Ammon's horn (tissue), 1 donor: ENCODE measurements at regions not wholly inside any gene's neighbourhood (a gene's known extent, or its start where the extent isn't known, plus 50 kb on each side); places are given as distances from the start of the nearest gene placed in this dataset.
"Not testable (repeated sequence)": the region's sequence is repeated elsewhere in the genome, so short reads cannot be mapped to it uniquely, and the experiment has no call there.

Source experiments
- DNase-seq: peaks from one replicate; pipeline ENCODE4 v3.0.0-alpha.2; 2016; ENCODE audit warnings: low spot score

DNA sequence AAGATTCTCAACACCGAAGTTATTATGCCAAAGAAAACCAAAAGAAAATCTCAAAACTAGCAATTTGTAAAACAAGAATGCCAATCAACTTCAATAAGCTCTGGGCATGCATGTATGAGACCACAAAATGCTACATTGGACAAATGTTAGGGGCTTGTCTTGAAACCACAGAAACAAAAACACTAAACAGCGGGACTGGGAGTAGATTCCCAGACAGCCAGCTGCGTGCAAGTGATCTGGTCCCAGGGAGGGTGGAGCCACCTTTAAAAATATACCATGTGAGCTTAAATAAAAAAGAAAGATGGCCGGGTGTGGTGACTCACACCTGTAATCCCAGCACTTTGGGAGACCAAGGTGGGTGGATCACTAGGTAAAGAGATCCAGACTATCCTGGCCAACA is 163.6 kb upstream of the PRICKLE2 start:
- no peak for DNase-seq

DNA sequence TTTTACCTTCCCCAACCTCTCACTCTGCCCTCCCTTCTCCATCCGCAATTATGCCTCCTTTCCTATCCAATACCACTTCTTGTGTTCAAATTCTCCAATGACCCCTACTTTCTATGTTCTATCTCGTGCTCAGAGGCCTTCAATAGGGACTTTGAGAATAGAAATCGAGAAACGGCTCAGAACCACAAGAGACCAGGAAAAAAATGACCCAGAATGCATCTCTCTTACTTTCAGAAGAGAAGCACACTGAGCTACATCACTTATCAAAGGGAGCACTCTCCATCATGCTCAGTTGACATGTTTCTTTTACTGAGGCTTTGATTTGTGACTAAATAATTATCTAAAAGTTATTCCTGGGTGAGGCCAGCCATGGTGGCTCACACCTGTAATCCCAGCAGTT is 162.4 kb upstream of the PRICKLE2 start:
- no peak for DNase-seq

DNA sequence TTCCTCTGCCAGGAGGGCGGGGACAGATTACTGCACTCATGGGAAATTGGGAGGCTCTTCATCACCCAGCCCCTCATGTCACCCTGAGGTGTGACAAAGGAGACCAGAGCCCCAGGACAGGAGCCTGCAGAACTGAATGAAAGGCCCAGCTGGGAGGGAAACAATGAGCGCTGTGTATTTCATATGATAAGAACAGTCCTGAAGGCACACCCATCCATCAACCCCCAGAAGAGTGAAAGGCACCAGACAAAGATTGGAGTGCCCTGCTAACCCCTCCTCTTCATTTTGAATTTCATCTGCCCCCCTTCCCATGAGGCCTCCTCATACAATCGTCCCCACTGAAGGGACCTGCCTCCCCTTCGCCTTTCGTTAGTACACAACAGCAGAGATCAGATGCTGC is 160.0 kb upstream of the PRICKLE2 start:
- DNase-seq, result no peak

DNA sequence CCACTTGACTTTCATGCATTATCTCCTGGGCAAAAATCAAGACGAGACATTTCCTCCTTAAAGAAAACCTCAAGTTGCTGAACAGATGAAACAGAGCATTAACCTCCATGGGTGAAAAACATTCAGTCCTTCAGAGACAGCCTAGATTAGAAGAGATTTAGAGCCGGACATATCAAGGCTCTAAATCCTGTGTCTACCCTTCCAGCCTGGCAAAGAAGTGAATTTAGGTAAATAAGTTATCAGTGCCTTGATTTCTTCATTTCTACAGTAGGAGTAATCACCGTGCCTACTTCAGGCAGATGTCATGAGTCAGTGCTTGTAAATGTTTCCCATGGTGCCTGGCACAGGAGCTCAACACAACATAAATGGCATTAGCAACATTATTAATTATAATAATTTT is 159.3 kb upstream of the PRICKLE2 start:
- DNase-seq, result no peak

DNA sequence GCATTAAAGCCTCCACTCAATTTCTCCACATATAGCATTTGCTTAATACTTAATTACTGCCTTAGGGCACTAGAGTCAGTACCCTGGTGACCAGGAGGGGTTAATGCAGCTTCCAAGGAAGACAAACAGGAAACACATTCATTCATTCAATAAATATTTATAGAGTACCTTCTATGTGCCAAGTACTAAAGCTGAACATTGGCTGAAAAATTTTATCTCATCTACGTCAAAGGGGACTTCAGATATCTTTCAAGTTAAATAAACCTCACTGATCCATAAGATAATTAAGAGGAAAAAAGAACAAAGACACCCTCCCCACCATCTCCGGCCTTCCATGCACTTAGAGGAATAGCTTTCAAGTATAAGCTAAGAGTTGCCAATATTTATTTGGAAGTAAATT is 156.9 kb upstream of the PRICKLE2 start:
- DNase-seq, result no peak

DNA sequence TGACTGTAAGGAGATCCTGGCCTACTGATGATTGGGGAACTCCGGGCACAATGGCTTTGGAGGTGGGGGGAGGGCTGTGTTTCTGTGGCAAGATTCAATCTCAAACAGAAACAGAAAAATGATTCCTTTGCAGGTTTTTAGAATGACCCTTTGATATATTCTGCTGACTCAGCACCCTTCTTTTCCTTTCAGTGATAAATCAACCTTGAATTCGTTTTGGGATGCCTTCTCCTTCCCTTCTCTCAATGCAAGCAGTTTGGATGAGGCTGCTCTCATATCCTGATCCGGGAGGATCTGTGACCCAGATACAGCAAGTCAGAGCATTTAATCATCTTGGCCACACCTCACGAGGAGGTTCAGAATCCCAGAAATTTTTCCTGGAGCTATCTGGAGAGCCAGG is 156.1 kb upstream of the PRICKLE2 start:
- no peak for DNase-seq

DNA sequence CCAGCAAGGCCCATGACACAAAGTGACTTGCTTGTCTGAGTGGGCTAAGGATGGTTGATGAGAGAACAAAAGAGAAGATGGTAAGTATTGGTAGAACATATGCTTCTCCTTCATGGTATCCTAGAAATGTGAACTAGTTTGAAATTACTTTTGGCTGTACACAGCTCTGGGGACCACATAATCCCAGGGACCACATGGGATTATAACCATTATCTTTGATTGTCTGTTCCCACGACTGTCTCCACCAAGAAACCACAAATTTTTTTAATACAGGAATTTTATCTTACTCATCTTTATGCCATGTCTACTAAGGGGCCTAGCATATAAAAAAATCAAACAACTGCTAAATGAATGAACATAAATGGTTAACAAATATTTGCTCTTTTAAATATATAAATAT is 155.3 kb upstream of the PRICKLE2 start:
- DNase-seq, result no peak

DNA sequence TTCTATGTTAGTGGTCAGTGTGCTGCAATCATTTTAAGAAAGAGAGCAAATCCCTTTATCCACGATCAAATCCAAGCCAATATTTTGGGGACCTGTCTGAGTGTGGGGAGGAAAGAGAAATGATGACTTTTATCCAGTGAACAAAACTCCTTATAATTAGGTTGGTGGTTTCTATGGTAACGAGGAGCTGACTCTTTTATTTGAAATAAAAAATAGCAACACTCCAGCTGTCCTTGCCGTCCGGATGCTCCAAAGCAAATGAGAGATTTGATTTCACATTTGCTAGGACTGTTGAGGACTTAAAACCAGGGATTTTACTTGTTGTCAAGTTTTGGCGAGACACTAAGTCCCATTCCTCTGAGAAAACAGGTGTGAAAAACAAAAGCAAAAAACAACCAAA is 154.0 kb upstream of the PRICKLE2 start:
- DNase-seq, result peak; percentile 47

DNA sequence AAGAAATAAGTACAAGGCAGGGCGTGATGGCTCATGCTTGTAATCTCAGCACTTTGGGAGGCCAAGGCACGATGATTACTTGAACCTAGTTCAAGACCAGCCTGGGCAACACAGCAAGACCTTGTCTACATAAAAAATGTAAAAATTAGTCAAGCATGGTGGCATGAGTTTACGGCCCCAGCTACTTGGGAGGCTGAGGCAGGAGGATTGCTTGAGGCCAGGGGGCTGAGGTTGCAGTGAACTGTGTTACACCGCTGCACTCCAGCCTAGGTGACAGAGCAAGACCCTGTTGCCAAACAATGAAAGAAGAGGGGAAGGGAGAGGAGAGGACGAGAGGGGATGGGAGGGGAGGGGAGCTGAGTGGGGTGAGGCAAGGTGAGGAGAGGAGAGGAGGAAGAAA is 152.7 kb upstream of the PRICKLE2 start:
- no peak for DNase-seq

DNA sequence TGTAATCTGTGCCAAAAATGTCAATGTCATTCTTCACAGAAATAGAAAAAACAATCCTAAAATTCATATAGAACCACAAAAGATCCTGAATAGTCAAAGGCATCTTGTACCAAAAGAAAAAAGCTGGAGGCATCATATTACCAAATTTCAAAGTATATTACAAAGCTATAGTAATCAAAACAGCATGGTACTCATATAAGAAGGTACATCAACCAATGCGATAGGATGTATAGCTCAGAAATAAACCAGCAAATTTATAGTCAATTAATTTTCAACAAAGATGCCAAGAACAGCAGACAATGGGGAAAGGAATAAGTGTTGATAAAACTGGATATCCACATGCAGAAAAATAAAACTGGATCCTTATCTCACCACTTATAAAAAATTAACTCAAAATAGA is 150.5 kb upstream of the PRICKLE2 start:
- no peak for DNase-seq

DNA sequence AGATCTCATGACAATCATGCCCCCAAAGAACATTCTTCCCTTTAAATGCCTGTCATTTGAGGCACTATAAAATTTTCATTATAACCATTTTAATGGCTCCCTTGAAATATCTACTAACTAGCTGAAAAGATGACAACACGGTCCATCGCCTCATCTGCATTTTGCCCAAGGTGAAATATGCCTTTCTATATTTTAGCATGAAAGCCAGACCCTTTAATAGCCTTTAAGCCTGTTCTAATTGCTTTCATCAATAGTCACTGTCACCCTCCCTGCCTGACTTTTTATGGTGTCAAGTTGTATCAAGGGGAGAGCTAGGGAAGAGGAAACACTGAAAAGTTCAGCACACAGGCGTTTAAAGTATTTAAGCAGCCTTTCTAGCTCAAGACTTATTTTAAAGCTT is 144.1 kb upstream of the PRICKLE2 start:
- DNase-seq, result no peak

DNA sequence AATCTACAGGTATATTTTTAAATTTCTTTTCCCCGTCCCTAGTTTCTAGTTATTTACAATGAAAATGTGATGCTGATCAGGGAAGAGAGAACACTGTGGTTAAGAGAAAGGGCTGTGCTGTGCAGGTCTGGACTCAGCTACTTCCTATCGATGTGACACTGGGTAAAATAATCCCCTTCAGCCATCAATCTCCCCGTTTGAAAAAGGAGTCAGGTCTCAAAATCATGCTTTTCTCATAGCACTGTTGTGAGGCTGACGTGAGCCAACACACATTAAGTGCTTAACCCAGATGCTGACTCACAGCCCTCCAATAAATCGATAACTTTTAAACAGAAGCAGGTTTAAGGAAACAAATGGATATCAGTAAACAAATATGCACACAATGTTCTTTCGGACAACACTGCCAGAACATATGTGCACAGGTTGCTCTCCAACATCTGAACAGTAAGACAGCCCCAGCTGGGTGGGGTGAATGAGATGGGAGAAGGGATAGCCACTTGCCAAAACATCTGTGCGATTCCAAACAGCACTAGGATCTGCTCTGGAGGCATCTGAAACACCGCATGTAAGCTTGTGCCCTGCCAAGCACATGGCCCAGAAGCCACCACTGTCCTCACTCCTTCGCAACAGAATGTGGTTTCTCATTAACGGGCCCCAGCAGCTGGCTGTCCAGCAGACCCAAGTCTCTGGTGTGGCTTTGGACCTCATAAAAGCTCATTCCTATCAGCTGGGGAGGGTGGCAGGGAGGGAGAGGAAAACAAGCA is 143.2 kb upstream of the PRICKLE2 start:
- DNase-seq, result no peak

DNA sequence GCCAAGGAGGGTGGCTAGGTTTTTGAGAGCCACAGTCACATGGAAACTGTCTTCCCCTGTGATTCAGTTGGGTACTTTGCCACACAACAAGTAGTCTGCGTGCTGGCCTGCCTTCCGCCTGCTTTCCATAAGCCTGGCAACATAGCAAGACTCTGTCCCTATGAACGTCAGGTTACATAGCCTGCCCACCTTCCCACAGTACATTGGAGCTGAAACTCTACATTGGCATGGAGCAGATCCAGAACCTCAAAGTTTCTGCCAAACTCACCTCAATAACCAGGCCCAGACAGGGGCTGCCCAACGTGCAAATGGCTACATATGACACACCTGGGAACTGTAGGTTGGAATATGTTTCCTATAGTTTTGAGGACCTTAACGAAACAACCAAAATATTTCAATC is 140.6 kb upstream of the PRICKLE2 start:
- no peak for DNase-seq

DNA sequence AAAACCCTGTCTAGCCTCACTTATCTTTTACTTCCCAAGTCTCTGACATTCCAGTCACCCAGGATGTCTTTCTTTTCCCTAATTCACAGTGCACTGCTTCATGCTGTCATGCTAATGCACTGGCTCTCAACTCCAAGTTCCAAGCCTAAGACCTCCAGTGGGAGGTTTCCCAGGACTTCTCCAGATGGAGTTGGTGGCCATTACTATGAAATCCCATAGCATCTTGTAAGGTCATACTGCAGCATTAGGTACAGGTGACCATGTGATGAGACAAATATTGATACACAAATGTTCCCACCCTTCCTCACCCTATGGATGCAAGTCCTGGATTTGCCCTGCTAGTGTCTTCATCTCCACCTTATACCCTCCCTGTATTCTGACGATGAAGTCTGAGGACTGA is 138.6 kb upstream of the PRICKLE2 start:
- no peak for DNase-seq

DNA sequence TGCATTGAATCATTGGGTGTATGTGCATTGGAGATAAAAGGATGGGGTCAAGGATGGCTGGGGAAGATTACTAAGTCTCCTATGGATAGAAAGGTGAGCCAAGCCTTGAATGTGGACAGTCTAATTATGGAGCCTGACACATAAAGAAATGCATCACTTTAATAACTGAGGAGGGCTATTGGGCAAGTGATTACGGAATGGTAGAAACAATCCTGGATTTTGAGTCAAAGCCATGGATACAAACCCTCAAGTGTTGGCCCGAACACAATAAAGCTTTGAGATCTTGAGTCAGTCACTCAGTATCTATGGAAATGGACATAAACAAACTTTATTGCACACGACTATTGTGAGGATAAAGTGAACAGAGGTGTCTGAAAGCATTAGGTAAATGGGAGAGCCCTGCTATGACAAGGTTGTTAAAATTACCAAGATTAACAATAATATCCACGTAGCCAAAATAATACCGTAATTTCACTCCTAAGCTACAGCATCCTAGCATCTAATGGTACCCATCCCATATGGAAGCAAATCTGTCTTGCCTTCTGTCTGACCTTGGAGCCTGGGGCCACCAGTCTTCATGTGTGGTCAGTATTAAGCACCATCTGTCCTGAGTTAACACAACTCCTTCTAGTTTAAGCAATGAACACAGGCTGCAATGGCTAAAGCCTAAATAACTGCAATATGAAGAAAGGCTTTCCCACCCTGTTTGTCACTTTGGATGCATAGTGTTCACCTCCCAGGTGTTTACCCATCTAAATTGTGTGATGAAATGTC is 136.9 kb upstream of the PRICKLE2 start:
- DNase-seq, result no peak

DNA sequence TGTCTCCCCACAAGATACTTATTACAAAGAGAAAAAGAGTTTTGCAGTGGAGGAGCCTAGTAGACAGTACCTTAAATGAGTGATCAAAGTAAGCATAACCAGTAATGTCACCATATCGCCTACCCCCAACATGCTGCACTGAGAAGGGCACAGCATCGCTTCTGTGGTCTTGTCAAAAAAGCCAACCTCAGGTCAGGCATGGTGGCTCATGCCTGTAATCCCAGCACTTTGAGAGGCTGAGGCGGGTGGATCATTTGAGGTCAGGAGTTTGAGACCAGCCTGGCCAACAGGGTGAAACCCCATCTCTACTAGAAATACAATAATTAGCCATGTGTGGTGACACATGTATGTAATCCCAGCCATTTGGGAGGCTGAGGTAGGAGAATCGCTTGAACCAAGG is 135.8 kb upstream of the PRICKLE2 start:
- not testable (repeated sequence) for DNase-seq

DNA sequence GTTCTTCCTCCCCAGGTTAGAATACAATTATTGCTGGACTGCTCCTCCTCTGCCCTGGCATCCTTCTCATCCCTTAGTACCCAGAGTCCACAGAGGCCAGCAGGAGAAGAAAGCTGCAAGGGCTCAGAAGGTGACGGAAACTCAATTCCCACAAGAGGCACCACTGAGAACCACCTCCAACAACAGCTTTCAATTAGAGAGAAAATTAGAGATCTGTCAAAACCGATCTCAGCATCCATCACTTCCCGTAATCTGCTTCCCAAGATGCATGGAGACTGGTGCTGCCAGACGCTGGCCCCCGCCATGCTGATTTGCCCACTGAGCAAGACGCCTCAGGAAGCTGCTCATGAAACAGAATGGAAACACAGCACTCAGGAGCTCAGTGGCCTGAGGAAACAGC is 135.0 kb upstream of the PRICKLE2 start:
- no peak for DNase-seq

DNA sequence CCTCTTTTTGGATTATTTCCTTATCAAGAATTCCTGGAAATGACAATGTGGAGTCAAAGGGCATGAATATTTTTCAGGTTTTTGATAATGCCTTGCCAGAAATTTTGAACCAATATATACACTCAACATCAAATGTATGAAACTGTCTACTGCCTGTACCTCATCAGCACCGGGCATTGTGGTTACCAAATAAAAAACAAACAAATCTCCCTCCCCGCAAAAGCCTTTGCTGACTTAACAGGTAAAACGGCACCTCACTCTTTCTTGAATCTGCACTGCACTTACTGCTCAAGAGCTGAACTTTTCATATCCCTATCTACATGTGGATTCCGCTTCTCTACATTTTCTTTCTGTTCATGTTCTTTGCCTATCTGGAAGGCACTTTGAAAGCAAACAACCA is 134.5 kb upstream of the PRICKLE2 start:
- DNase-seq, result no peak

DNA sequence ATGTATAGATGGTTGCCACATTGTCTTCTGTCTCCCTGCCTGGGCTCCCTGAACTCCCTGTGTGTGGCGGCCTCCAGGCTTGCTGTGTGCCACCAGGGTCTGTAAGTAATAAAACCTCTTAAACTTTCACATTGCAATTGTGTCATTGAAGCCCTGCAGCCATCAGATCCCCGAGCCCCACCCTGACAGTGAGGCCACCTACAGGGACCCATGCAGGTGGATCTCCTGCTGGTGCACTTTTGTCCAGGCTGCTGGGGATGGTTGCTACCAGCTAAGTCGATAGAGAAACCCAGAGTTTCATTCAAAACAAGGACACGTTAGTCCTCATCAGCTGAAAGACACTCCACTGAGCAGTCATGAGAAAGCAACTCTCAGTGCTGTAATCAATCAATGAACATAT is 133.6 kb upstream of the PRICKLE2 start:
- no peak for DNase-seq

DNA sequence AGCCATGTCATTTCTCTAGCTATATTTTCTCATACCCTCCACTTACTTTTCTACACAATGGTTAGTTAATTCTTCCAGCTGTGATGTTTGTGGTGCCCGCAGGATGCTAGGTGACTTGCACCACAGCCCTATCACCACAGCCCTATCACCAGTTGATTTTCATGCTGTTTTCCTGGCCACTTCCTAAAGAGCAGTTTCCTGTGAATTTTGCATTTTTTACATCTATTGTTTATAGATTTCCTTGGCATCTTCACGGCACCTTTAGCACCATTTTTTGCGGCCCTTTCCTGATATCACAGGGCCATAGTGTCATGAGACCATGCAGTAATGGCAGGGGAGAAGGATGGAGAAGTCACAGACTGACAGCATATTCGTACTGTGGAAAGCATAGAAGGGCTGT is 132.9 kb upstream of the PRICKLE2 start:
- no peak for DNase-seq

DNA sequence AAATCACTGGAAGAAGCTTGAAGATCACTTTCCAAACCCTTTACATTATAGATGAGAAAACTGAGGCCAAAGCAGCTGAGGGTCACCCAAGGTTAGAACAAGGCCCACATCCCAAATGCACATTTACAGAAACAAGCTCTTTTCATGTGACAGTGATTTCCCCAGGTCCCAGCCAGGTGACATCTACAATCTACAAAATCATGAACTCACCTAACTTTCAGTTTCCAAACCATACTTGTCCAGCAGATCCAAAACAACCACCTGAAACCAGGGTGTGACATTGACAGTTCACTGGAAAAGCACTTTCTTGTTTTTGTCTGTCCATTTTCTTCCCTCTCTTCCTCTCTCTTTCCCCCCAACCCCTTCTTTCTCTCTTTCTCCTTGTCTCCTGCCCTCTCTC is 132.2 kb upstream of the PRICKLE2 start:
- no peak for DNase-seq

DNA sequence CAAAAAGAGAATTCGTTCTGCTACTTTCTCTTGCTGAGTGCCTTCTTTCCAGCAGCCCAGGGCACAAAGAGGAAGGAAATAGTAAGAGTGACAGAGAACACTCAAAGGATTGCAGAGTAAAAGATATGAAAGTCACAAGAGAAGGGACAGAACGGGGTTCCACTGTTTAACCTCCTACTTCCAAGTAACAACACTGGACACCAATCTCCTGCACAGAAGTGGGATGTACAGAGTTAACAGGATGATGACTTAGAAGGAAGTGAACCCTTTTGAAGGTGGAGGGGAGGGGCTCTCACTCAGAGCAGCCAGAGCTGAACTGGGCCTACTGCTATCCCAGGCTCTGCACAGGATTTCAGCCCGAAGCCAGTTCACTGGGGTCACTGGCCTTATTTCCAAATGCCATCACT is 130.1 kb upstream of the PRICKLE2 start:
- DNase-seq, result no peak

DNA sequence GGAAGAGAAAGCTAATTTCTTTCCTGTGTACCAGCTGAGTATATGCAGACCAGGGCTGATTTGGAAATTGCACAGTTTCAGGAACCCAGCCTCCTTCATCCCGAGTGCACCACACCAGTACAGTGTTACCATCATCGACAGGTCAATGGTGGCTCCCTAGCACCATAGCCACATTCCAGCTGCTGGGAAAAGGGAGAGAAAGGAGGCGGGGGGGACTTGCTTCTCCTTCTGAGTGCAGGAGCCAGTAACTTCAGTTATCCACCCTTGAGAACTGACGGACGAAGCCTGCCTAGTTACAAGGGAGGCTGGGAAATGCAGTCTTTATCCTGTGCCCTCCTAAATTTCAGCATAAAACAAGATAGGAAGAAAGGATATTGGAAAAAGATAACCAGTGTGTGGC is 129.7 kb upstream of the PRICKLE2 start:
- no peak for DNase-seq

DNA sequence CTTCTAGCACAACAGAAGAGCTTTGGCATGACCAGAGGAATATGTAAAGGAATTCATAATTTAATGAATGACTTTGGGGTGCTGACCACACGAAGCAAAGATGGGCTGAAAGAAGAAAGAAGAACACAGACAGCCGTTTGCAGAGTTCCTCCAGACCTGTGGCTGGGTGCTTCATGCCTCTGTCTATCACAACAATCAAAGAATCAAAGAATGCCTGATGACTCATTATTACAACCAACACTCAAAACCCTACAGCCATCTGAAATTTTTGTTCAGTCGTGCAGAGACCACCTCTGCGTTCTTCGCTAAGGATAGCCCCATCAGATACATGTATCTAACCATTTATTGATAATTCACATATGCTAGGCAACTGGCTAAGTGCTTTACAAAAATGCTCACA is 129.0 kb upstream of the PRICKLE2 start:
- no peak for DNase-seq
